Transverse colon (tissue), 4 donors: ENCODE measurements at regions not wholly inside any gene's neighbourhood (a gene's known extent, or its start where the extent isn't known, plus 50 kb on each side); places are given as distances from the start of the nearest gene placed in this dataset.

Experiments used
- CTCF ChIP-seq, 5 experiments: fragments of 200-600 bp in 3 of 5; fragments of 450-650 bp in 2 of 5; sonication (generic) in 3 of 5; IDR thresholded peaks; 1 replicate in 2 of 5; 2 replicates in 3 of 5; pipeline ENCODE4 v1.5.1; 2016 to 2017; ENCODE audit warnings: antibody characterized with exemption in 5 of 5, inconsistent platforms in 3 of 5, mild to moderate bottlenecking in 2 of 5, moderate library complexity in 1 of 5
- POLR2AphosphoS5 ChIP-seq, 3 donors: sonication (generic); formaldehyde crosslinking; IDR thresholded peaks; one replicate each; pipeline ENCODE4 v1.6.1; 2016; ENCODE audit warnings: antibody characterized with exemption in 3 of 3

GRCh38 chr2:241931976-241932898 is 62.7 kb downstream of the RTP5 start:
- TF ChIP-seq POLR2AphosphoS5 (IDR thresholded peaks at IDR 0.05): no peak
- TF ChIP-seq CTCF (IDR thresholded peaks at IDR 0.05): no peak
